Gastrocnemius medialis (tissue), 4 donors: ENCODE measurements at regions not wholly inside any gene's neighbourhood (a gene's known extent, or its start where the extent isn't known, plus 50 kb on each side); places are given as distances from the start of the nearest gene placed in this dataset.

Source experiments
- CTCF ChIP-seq, 5 experiments: fragments of 450-650 bp in 3 of 5; fragments of 200-600 bp in 2 of 5; sonication (generic) in 2 of 5; IDR thresholded peaks in 4 of 5; conservative IDR thresholded peaks in 1 of 5; 1 replicate in 4 of 5; 2 replicates in 1 of 5; pipeline ENCODE4 v1.5.1; 2016 to 2019; ENCODE audit warnings: antibody characterized with exemption in 5 of 5, mild to moderate bottlenecking in 3 of 5, moderate library complexity in 3 of 5
- POLR2A ChIP-seq, 2 donors: fragments of 450-650 bp; IDR thresholded peaks; one replicate each; pipeline ENCODE4 v1.6.1; 2017; ENCODE audit warnings: antibody characterized with exemption in 2 of 2, mild to moderate bottlenecking in 2 of 2, moderate library complexity in 2 of 2

- TF ChIP-seq CTCF (IDR thresholded peaks at IDR 0.05 in 4 of 5, conservative IDR thresholded peaks at IDR 0.05 in 1 of 5) (no peak), POLR2A (IDR thresholded peaks at IDR 0.05) (no peak)
These were observed 335.0 kb downstream of the DNAH5 start for GRCh38 chr5:13609504-13609903.
